ENCODE measurements at regions not wholly inside any gene's neighbourhood (a gene's known extent, or its start where the extent isn't known, plus 50 kb on each side); places are given as distances from the start of the nearest gene placed in this dataset.
"Not testable (repeated sequence)": the region's sequence is repeated elsewhere in the genome, so short reads cannot be mapped to it uniquely, and the experiment has no call there.

DNA sequence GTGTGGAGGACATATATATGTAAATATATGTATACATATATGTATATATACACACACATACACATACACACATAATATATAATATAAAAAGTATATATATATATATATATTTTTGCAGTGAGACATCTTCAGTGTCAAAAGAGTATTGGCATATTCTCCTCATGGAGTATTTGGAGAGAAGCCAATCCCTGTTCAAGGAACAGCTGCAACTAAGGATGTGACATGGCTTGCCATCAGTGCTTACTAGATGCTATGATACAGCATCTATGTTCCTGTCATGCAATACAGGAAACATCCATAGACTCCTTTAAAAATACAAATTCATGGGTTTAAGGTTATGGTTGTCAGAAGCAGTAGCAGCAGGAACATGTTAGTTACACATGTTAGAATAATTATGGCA lies 632.0 kb upstream of the AMELY start:
- Histone ChIP-seq H3K4me1 (no peaks in the 10 kb centered on the region), H3K4me3 (no peak overlapping the region), H3K36me3 (no peaks in the 10 kb centered on the region), H3K27me3 (ENCODE audit: low read depth) (no peaks in the 10 kb centered on the region), H3K27ac (replicated peaks) (no peak overlapping the region), H3K9me3 (replicated peaks) (no peaks in the 10 kb centered on the region)
- TF ChIP-seq, protein P1, sequence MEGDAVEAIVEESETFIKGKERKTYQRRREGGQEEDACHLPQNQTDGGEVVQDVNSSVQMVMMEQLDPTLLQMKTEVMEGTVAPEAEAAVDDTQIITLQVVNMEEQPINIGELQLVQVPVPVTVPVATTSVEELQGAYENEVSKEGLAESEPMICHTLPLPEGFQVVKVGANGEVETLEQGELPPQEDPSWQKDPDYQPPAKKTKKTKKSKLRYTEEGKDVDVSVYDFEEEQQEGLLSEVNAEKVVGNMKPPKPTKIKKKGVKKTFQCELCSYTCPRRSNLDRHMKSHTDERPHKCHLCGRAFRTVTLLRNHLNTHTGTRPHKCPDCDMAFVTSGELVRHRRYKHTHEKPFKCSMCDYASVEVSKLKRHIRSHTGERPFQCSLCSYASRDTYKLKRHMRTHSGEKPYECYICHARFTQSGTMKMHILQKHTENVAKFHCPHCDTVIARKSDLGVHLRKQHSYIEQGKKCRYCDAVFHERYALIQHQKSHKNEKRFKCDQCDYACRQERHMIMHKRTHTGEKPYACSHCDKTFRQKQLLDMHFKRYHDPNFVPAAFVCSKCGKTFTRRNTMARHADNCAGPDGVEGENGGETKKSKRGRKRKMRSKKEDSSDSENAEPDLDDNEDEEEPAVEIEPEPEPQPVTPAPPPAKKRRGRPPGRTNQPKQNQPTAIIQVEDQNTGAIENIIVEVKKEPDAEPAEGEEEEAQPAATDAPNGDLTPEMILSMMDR (IDR thresholded peaks at IDR 0.05; ENCODE audit: borderline replicate concordance) = no peak
- DNase-seq = no peak
- intact Hi-C loops (cut with micrococcal nuclease) = no loop called here

DNA sequence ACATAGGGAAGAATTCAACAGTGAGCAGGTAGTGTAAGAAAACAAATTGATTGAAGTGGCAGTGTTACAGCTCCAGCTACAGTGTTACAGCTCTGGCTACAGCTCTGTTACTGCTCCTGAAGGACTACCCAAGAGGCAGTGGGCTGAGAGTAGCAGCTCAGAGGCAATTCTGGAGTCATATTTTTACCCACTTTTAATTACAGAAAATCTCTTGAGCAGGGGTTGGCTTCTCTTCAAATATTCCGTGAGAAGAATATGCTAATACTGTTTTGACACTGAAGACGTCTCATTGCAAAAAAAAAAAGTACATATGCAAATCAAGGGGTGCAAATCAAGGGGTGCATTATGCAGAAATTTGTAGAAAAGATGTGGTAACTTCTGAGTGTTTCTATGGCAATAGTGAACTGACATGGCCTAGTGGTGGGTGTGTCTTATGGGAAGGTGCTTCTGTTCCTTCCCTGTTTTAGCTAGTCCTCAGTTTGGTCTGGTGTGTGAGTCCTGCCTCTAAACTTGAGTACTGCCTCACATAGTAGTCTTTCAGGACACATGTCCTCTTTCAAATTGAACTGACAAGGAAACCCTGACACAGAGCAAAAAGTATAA lies 630.8 kb upstream of the AMELY start:
- no peaks in the 10 kb centered on the region for H3K27me3 ChIP-seq (ENCODE audit: low read depth)
- intact Hi-C loops (cut with micrococcal nuclease) = no loop called here
- H3K4me3 ChIP-seq = no peak overlapping the region
- no peaks in the 10 kb centered on the region for H3K4me1 ChIP-seq
- H3K27ac ChIP-seq (replicated peaks) = no peak overlapping the region
- DNase-seq = no peak
- TF ChIP-seq, protein P1 (IDR thresholded peaks at IDR 0.05; ENCODE audit: borderline replicate concordance) = no peak
- no peaks in the 10 kb centered on the region for H3K9me3 ChIP-seq (replicated peaks)
- H3K36me3 ChIP-seq = no peaks in the 10 kb centered on the region

DNA sequence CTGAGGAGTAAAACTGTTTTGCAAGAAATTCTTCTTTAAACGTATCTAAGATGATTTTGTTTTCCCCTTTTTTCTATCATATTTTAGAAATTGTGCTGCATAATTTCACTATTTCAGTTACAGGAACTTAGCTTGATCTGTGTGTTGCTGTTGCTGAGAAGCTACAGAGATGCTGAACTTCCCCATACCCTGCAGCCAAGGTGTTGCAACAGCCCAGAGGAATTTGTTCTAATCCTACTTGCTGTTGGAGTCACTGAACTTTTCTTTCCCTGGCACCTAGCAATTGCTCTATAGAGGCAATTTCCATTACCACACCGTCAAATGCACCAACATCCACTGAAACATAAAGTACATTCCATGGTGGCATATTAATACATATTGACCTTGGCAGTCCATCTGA lies 617.8 kb upstream of the AMELY start:
- H3K9me3 ChIP-seq (replicated peaks) = no peaks in the 10 kb centered on the region
- TF ChIP-seq, protein P1 (IDR thresholded peaks at IDR 0.05; ENCODE audit: borderline replicate concordance) = no peak
- H3K27ac ChIP-seq (replicated peaks) = no peak overlapping the region
- H3K36me3 ChIP-seq = no peaks in the 10 kb centered on the region
- no peak for DNase-seq
- H3K4me3 ChIP-seq = no peak overlapping the region
- no peaks in the 10 kb centered on the region for H3K27me3 ChIP-seq (ENCODE audit: low read depth)
- intact Hi-C loops (cut with micrococcal nuclease) = no loop called here
- H3K4me1 ChIP-seq = no peaks in the 10 kb centered on the region

DNA sequence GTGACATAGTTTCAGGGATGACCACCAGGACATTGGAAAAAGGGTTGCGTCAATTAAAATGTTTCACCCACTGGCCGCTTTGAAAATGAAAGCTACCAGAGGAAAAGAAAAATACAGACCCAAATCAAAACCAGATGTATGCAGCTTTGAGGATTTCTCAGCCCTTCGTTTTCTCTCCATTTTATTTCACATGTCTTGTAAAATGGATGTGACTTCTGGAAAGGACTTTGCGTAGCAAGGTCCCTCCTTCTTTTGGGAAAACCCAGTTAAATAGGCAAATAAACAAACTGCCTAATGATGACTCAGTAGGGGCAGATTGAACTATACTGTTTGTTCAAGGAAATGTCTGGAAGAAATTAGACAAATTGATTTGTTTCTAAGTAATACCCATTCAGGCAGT lies 616.0 kb upstream of the AMELY start:
- H3K27ac ChIP-seq (replicated peaks); H3K27me3 ChIP-seq (ENCODE audit: low read depth); DNase-seq; H3K36me3 ChIP-seq; H3K4me1 ChIP-seq; H3K9me3 ChIP-seq (replicated peaks); intact Hi-C loops (cut with micrococcal nuclease); H3K4me3 ChIP-seq: not testable (repeated sequence)

DNA sequence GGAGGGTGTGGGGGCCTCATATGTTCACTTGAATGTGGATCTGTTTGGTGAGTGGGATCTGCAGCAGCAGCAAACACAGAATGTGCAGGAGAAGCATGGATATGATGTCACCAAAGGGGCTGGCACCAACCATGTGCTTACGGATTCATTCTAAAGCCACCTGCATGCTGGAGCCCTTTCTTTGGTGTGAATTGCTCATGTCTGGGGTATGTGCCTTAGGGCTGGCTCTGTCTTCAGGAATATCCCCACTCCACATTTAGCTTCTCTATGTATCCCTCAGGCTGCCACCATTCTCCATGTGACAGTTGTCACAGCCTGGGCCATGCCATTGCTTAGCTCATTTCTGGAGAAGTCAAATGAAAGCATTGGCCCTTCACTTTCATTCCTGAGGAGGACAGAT lies 606.8 kb upstream of the AMELY start:
- no peak for DNase-seq
- TF ChIP-seq, protein P1 (IDR thresholded peaks at IDR 0.05; ENCODE audit: borderline replicate concordance) = no peak
- intact Hi-C loops (cut with micrococcal nuclease) = no loop called here
- no peaks in the 10 kb centered on the region for H3K9me3 ChIP-seq (replicated peaks)
- H3K36me3 ChIP-seq = no peaks in the 10 kb centered on the region
- no peaks in the 10 kb centered on the region for H3K4me1 ChIP-seq
- no peak overlapping the region for H3K27ac ChIP-seq (replicated peaks)
- H3K27me3 ChIP-seq (ENCODE audit: low read depth) = no peaks in the 10 kb centered on the region
- H3K4me3 ChIP-seq = no peak overlapping the region

DNA sequence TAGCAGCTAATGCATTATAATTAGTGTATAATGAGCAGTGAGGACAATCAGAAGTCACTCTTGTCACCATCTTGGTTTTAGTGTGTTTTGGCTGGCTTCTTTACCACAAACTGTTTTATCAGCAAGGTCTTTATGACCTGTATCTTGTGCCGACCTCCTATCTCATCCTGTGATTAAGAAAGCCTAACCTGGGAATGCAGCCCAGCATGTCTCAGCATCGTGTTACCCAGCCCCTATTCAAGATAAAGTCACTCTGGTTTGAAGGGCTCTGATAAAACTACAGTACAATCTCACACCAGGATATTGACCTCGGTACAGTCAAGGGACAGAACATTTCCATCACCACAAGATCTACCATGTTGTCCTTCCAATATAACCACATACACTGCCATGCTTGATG lies 604.7 kb upstream of the AMELY start:
- intact Hi-C loops (cut with micrococcal nuclease) = no loop called here
- H3K27ac ChIP-seq (replicated peaks) = no peak overlapping the region
- H3K36me3 ChIP-seq = no peaks in the 10 kb centered on the region
- H3K27me3 ChIP-seq (ENCODE audit: low read depth) = no peaks in the 10 kb centered on the region
- TF ChIP-seq, protein P1 (IDR thresholded peaks at IDR 0.05; ENCODE audit: borderline replicate concordance) = no peak
- H3K9me3 ChIP-seq (replicated peaks) = peaks cover 3% of the 10 kb centered on the region
- no peaks in the 10 kb centered on the region for H3K4me1 ChIP-seq
- no peak overlapping the region for H3K4me3 ChIP-seq
- DNase-seq = no peak
